ENCODE measurements at regions not wholly inside any gene's neighbourhood (a gene's known extent, or its start where the extent isn't known, plus 50 kb on each side); places are given as distances from the start of the nearest gene placed in this dataset.

DNA sequence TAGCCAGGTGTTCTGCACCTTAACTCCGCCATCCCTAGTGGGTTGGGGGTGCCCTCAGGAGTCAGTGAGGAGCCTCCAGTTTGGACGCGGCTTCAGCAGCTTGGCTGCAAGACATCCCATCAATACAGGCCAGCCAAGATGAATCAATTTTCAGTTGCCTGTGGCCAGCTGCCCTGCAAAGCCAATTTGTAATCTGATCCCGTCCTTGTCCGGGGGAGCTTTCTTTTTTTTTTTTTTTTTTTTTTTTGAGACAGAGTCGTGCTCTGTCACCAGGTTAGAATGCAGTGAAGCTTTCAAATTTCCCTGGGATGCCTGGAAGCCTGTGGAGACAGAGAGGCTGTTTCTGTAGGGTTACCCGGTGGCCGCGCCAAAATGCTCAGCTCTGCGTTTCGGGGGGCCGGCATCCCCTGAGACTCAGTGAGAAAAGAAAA is 192.5 kb downstream of the ASMT start:
- no peaks in the 10 kb centered on the region for H4K20me1 ChIP-seq (ENCODE audit: control insufficient read depth, insufficient read depth, low read length, poor library complexity, severe bottlenecking)
- H3K36me3 ChIP-seq (replicated peaks in 1 of 2; ENCODE audit: control extremely low read depth in 1 of 2, control insufficient read depth in 1 of 2, extremely low read depth in 1 of 2, insufficient read depth in 2 of 2, low read length in 1 of 2) = no peaks in the 10 kb centered on the region
- H3K27me3 Mint-ChIP-seq = peaks cover 5% of the 10 kb centered on the region
- no peak overlapping the region for H3K4me3 Mint-ChIP-seq
- H3K9me3 ChIP-seq (ENCODE audit: control extremely low read depth in 1 of 3, control insufficient read depth in 2 of 3, insufficient read depth in 1 of 3, low read length in 2 of 3) = peaks cover 0 to 13% (median 0%) of the 10 kb centered on the region in 3 donors
- DNase-seq (no peak), ATAC-seq (ENCODE audit: low read depth) (no peak)
- H3K4me3 ChIP-seq (ENCODE audit: control extremely low read depth in 1 of 5, extremely low read depth in 1 of 5, insufficient read depth in 1 of 5, low read depth in 2 of 5, low read length in 4 of 5) = no peak overlapping the region
- H3K27ac Mint-ChIP-seq = no peak overlapping the region
- POLR2A ChIA-PET = no interaction called here
- intact Hi-C loops (cut with micrococcal nuclease) = no loop called here
- no peaks in the 10 kb centered on the region for H3K79me2 ChIP-seq (ENCODE audit: control insufficient read depth, insufficient read depth, low read length)
- 29% methylated on average over 10 of the region's 12 CpGs for WGBS (ENCODE audit: insufficient coverage)
- H3K27me3 ChIP-seq (replicated peaks in 1 of 4; ENCODE audit: control extremely low read depth in 1 of 4, control insufficient read depth in 3 of 4, insufficient read depth in 4 of 4, low read length in 3 of 4) = peaks cover 0 to 5% (median 1%) of the 10 kb centered on the region in 4 experiments
- H3K4me1 ChIP-seq (ENCODE audit: control insufficient read depth in 2 of 2, insufficient read depth in 2 of 2, low read length in 2 of 2) = no peaks in the 10 kb centered on the region
- H3K4me2 ChIP-seq (replicated peaks; ENCODE audit: low read depth, low read length, poor library complexity, severe bottlenecking) = no peak overlapping the region
- no peaks in the 10 kb centered on the region for H3K4me1 Mint-ChIP-seq
- TF ChIP-seq EZH2 (IDR thresholded peaks at IDR 0.05; ENCODE audit: borderline replicate concordance, insufficient read depth, low read depth, low read length, poor library complexity, severe bottlenecking) = no peak
- TF ChIP-seq, protein P1, sequence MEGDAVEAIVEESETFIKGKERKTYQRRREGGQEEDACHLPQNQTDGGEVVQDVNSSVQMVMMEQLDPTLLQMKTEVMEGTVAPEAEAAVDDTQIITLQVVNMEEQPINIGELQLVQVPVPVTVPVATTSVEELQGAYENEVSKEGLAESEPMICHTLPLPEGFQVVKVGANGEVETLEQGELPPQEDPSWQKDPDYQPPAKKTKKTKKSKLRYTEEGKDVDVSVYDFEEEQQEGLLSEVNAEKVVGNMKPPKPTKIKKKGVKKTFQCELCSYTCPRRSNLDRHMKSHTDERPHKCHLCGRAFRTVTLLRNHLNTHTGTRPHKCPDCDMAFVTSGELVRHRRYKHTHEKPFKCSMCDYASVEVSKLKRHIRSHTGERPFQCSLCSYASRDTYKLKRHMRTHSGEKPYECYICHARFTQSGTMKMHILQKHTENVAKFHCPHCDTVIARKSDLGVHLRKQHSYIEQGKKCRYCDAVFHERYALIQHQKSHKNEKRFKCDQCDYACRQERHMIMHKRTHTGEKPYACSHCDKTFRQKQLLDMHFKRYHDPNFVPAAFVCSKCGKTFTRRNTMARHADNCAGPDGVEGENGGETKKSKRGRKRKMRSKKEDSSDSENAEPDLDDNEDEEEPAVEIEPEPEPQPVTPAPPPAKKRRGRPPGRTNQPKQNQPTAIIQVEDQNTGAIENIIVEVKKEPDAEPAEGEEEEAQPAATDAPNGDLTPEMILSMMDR (IDR thresholded peaks at IDR 0.05) = no peak
- no peak overlapping the region for H3K9ac ChIP-seq (ENCODE audit: low read length)
- no peaks in the 10 kb centered on the region for H3K9me3 Mint-ChIP-seq (ENCODE audit: insufficient read depth)
- H3K27ac ChIP-seq (ENCODE audit: low read length in 2 of 2) = no peak overlapping the region
- no peak overlapping the region for H2AFZ ChIP-seq (ENCODE audit: insufficient read depth, low read depth, low read length, poor library complexity, severe bottlenecking)
- CTCF ChIA-PET = no interaction called here

DNA sequence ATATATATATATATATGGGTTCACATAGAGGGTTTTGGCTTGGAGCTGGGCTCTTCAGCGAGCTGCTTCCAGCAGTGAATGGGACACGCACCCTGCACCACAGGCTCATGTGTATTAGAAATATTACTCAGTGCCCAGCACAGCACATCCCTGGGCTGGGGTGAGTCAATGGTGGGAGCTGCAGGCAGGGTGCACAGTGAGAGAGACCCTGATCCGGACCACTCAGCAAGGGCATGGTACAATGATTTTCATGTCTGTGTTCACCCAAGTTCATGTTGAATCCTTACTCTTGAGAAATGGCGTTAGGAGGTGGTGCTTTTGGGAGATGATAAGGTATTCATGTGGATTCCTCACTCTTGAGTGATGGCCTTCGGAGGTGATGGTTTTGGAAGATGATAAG is 194.7 kb downstream of the ASMT start:
- ChIA-PET POLR2A (no interaction called here), CTCF (no interaction called here)
- Histone ChIP-seq H3K4me3 (ENCODE audit: control extremely low read depth in 1 of 5, extremely low read depth in 1 of 5, insufficient read depth in 1 of 5, low read depth in 2 of 5, low read length in 4 of 5) (no peak overlapping the region), H3K36me3 (replicated peaks in 1 of 2; ENCODE audit: control extremely low read depth in 1 of 2, control insufficient read depth in 1 of 2, extremely low read depth in 1 of 2, insufficient read depth in 2 of 2, low read length in 1 of 2) (no peaks in the 10 kb centered on the region), H3K27me3 (replicated peaks in 1 of 4; ENCODE audit: control extremely low read depth in 1 of 4, control insufficient read depth in 3 of 4, insufficient read depth in 4 of 4, low read length in 3 of 4) (peaks cover 0 to 7% (median 0%) of the 10 kb centered on the region in 4 experiments), H3K9ac (ENCODE audit: low read length) (no peak overlapping the region), H3K9me3 (ENCODE audit: control extremely low read depth in 1 of 3, control insufficient read depth in 2 of 3, insufficient read depth in 1 of 3, low read length in 2 of 3) (peaks cover 0 to 13% (median 0%) of the 10 kb centered on the region in 3 donors), H2AFZ (ENCODE audit: insufficient read depth, low read depth, low read length, poor library complexity, severe bottlenecking) (no peak overlapping the region), H4K20me1 (ENCODE audit: control insufficient read depth, insufficient read depth, low read length, poor library complexity, severe bottlenecking) (no peaks in the 10 kb centered on the region), H3K4me1 (ENCODE audit: control insufficient read depth in 2 of 2, insufficient read depth in 2 of 2, low read length in 2 of 2) (no peaks in the 10 kb centered on the region), H3K4me2 (replicated peaks; ENCODE audit: low read depth, low read length, poor library complexity, severe bottlenecking) (no peak overlapping the region), H3K27ac (ENCODE audit: low read length in 2 of 2) (no peak overlapping the region), H3K79me2 (ENCODE audit: control insufficient read depth, insufficient read depth, low read length) (no peaks in the 10 kb centered on the region)
- ATAC-seq (ENCODE audit: low read depth) (no peak), DNase-seq (no peak)
- WGBS (ENCODE audit: insufficient coverage) = 93% methylated on average over 3 of the region's 5 CpGs
- Mint-ChIP-seq H3K4me1 (no peaks in the 10 kb centered on the region), H3K9me3 (ENCODE audit: insufficient read depth) (no peaks in the 10 kb centered on the region), H3K27ac (no peak overlapping the region), H3K27me3 (peaks cover 5% of the 10 kb centered on the region), H3K4me3 (no peak overlapping the region)
- intact Hi-C loops (cut with micrococcal nuclease) = no loop called here
- TF ChIP-seq, protein P1 (IDR thresholded peaks at IDR 0.05) = no peak
- no peak for TF ChIP-seq EZH2 (IDR thresholded peaks at IDR 0.05; ENCODE audit: borderline replicate concordance, insufficient read depth, low read depth, low read length, poor library complexity, severe bottlenecking)
